Caco-2 (cell line): ENCODE measurements at regions not wholly inside any gene's neighbourhood (a gene's known extent, or its start where the extent isn't known, plus 50 kb on each side); places are given as distances from the start of the nearest gene placed in this dataset.

Experiments used
- BruUV-seq: library from RNA; stranded (reverse); fragments of 400-500 nt; replicated peaks from 2 replicates; lab custom pipeline; 2021; lab: Mats Ljungman, UMichigan
- CTCF ChIA-PET: fragments of 300-600 bp; sonication (Branson Sonifier 250); formaldehyde crosslinking; loops from one replicate; lab custom pipeline; 2022; ENCODE audit warnings: antibody characterized with exemption; lab: Charles Lee
- POLR2A ChIA-PET: fragments of 300-600 bp; sonication (Branson Sonifier 250); formaldehyde crosslinking; loops from one replicate; lab custom pipeline; 2022; ENCODE audit warnings: antibody characterized with exemption; lab: Charles Lee
- DNase-seq, 2 experiments: peaks; one replicate each; pipeline versions ENCODE4 v3.0.0 to v3.0.0-alpha.2; 2020 to 2022
- H3K27me3 ChIP-seq: replicated peaks from 2 replicates; pipeline ENCODE4 v1.6.0; 2011; ENCODE audit warnings: low read length; ENCODE audit not compliant: control insufficient read depth, insufficient read depth
- H3K36me3 ChIP-seq: 2 replicates; pipeline ENCODE4 v1.5.1; 2011; ENCODE audit warnings: low read length; ENCODE audit not compliant: control insufficient read depth, insufficient read depth
- H3K4me1 ChIP-seq: fragments of 250-450 bp; sonication (Bioruptor Pico); 2 replicates; pipeline ENCODE4 v1.5.1; 2020; ENCODE audit warnings: mild to moderate bottlenecking
- H3K4me3 ChIP-seq: 2 replicates; pipeline ENCODE4 v1.5.1; 2011; ENCODE audit warnings: low read depth, mild to moderate bottlenecking, control low read depth, low read length
- H3K9me3 ChIP-seq: fragments of 250-450 bp; sonication (Bioruptor Pico); 2 replicates; pipeline ENCODE4 v1.5.1; 2020; ENCODE audit warnings: mild to moderate bottlenecking, moderate library complexity
- H3K27ac Mint-ChIP-seq: one replicate; pipeline ENCODE4 v1.8.0; 2022; ENCODE audit warnings: mixed read lengths; ENCODE audit not compliant: unreplicated experiment
- H3K27me3 Mint-ChIP-seq: one replicate; pipeline ENCODE4 v1.8.0; 2022; ENCODE audit warnings: mixed read lengths; ENCODE audit not compliant: insufficient read depth, unreplicated experiment
- H3K36me3 Mint-ChIP-seq: one replicate; pipeline ENCODE4 v1.8.0; 2022; ENCODE audit warnings: mild to moderate bottlenecking, mixed read lengths; ENCODE audit not compliant: insufficient read depth, unreplicated experiment
- H3K4me1 Mint-ChIP-seq: one replicate; pipeline ENCODE4 v1.8.0; 2022; ENCODE audit warnings: low read depth, mixed read lengths; ENCODE audit not compliant: unreplicated experiment
- H3K4me3 Mint-ChIP-seq: one replicate; pipeline ENCODE4 v1.8.0; 2022; ENCODE audit warnings: mild to moderate bottlenecking, moderate library complexity, mixed read lengths; ENCODE audit not compliant: unreplicated experiment
- H3K9me3 Mint-ChIP-seq: one replicate; pipeline ENCODE4 v1.8.0; 2022; ENCODE audit warnings: mixed read lengths; ENCODE audit not compliant: unreplicated experiment
- CTCF ChIP-seq, 2 experiments: fragments of 200-600 bp in 1 of 2; IDR thresholded peaks; 1 replicate in 1 of 2; 2 replicates in 1 of 2; pipeline versions ENCODE4 v1.5.1 to v1.8.0; 2011 to 2022; ENCODE audit warnings: antibody characterized with exemption in 1 of 2, control low read depth in 1 of 2, inconsistent platforms in 1 of 2, low read depth in 1 of 2, low read length in 1 of 2, mild to moderate bottlenecking in 1 of 2, moderate library complexity in 1 of 2; ENCODE audit not compliant: insufficient read depth in 1 of 2, severe bottlenecking in 1 of 2, unreplicated experiment in 1 of 2
- intact Hi-C: fragments of 100-400 bp; cut with micrococcal nuclease; formaldehyde crosslinking; loops from one replicate; pipeline ENCODE4 v1.10.0; 2022; ENCODE audit not compliant: unreplicated experiment

- intact Hi-C loops: loop anchor here (2.0 to 10.0 kb wide), 2 partner anchors 62 to 318 kb away; no protein-coding TSS in a partner anchor
- CTCF ChIA-PET: no interaction called here
- BruUV-seq: no TSS peak
Observed at GRCh38 chr21:34242973-34243372, 120.8 kb upstream of the KCNE2 start.

GRCh38 chr21:34243562-34243961, 120.2 kb upstream of the KCNE2 start:
- intact Hi-C loops: loop anchor here (2.0 to 10.0 kb wide), 2 partner anchors 61 to 319 kb away; no protein-coding TSS in a partner anchor
- Mint-ChIP-seq H3K4me1 (no peaks in the 10 kb centered on the region), H3K27ac (no peak overlapping the region), H3K4me3 (no peak overlapping the region), H3K27me3 (no peaks in the 10 kb centered on the region), H3K36me3 (no peaks in the 10 kb centered on the region), H3K9me3 (no peaks in the 10 kb centered on the region)
- no peak overlapping the region for H3K4me3 ChIP-seq
- peak in 1 of 2 experiments; percentile 15 for DNase-seq
- no peaks in the 10 kb centered on the region for H3K27me3 ChIP-seq
- H3K9me3 ChIP-seq: no peaks in the 10 kb centered on the region
- ChIA-PET POLR2A (no interaction called here), CTCF (no interaction called here)
- no peaks in the 10 kb centered on the region for H3K36me3 ChIP-seq
- H3K4me1 ChIP-seq: no peaks in the 10 kb centered on the region
- TF ChIP-seq CTCF (IDR thresholded peaks at IDR 0.05; ENCODE audit: insufficient read depth in 1 of 2, low read depth in 1 of 2, low read length in 1 of 2, severe bottlenecking in 1 of 2, unreplicated experiment in 1 of 2): peak; percentile 33 to 44
- no TSS peak for BruUV-seq

More at GRCh38 chr21:34242973-34243372, 120.8 kb upstream of the KCNE2 start:
- Histone ChIP-seq H3K4me3 (no peak overlapping the region), H3K36me3 (no peaks in the 10 kb centered on the region), H3K27me3 (no peaks in the 10 kb centered on the region), H3K4me1 (no peaks in the 10 kb centered on the region), H3K9me3 (no peaks in the 10 kb centered on the region)
- Mint-ChIP-seq H3K4me1 (no peaks in the 10 kb centered on the region), H3K4me3 (no peak overlapping the region), H3K36me3 (no peaks in the 10 kb centered on the region), H3K27me3 (no peaks in the 10 kb centered on the region), H3K9me3 (no peaks in the 10 kb centered on the region), H3K27ac (no peak overlapping the region)
- DNase-seq: no peak
- no peak for TF ChIP-seq CTCF (IDR thresholded peaks at IDR 0.05; ENCODE audit: insufficient read depth in 1 of 2, low read depth in 1 of 2, low read length in 1 of 2, severe bottlenecking in 1 of 2, unreplicated experiment in 1 of 2)
- POLR2A ChIA-PET: no interaction called here

DNA sequence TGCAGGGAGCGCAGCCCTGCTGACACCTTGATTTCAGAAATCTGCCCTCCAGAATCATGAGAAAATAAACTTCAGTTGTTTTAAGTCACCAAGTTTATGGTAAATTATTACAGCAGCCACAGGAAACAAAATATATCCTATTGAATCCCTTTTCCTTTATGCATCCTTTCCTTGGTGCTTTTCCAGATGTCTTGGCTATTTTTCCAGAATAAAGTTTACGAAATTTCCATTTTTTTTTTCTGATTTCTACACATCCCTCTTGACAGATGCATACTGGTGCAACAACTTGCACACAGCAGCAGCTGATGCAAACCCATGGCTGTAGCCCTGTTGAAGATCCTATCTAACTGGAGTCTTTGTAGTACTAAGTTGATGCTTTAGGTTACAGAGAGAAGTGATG, 111.1 kb upstream of the KCNE2 start:
- TF ChIP-seq CTCF (IDR thresholded peaks at IDR 0.05; ENCODE audit: insufficient read depth in 1 of 2, low read depth in 1 of 2, low read length in 1 of 2, severe bottlenecking in 1 of 2, unreplicated experiment in 1 of 2): no peak
- no peaks in the 10 kb centered on the region for H3K4me1 Mint-ChIP-seq
- H3K36me3 Mint-ChIP-seq: no peaks in the 10 kb centered on the region
- H3K9me3 Mint-ChIP-seq: peaks cover 16% of the 10 kb centered on the region
- ChIA-PET POLR2A (no interaction called here), CTCF (no interaction called here)
- H3K27ac Mint-ChIP-seq: no peak overlapping the region
- H3K9me3 ChIP-seq: peaks cover 5% of the 10 kb centered on the region
- intact Hi-C loops: no loop called here
- H3K4me3 ChIP-seq: no peak overlapping the region
- no peak for DNase-seq
- no TSS peak for BruUV-seq
- peaks cover 4% of the 10 kb centered on the region for H3K27me3 Mint-ChIP-seq
- H3K27me3 ChIP-seq: no peaks in the 10 kb centered on the region
- H3K4me1 ChIP-seq: no peaks in the 10 kb centered on the region
- no peak overlapping the region for H3K4me3 Mint-ChIP-seq
- no peaks in the 10 kb centered on the region for H3K36me3 ChIP-seq
